Activated CD8-positive, alpha-beta memory T cell treated with anti-CD3 and anti-CD28 coated beads, Interleukin-2, amount 50 U/mL, for 48 hours (primary cell): ENCODE measurements at regions not wholly inside any gene's neighbourhood (a gene's known extent, or its start where the extent isn't known, plus 50 kb on each side); places are given as distances from the start of the nearest gene placed in this dataset.

Experiments used
- DNase-seq: peaks from one replicate; pipeline ENCODE4 v3.0.0-alpha.2; 2020

DNA sequence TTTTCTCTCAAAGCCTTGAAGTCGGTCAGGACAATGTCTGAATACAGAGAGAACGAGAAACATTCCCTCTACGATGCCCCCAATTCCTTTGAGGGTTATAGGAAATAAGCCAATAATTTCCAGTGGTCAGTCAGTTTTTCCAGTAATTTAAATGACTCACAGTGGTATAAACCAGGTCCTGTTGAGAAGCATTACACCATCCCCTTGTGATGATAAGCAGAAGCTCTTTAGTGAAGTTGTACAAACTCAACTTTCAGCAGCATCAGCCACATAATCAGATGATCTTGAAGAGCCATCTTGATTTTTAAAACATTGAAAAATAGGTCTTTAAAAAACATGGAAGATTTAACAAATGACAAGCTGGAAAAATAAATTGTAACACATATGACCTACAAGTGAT, 173.9 kb upstream of the ZNF462 start:
- DNase-seq, result no peak

DNA sequence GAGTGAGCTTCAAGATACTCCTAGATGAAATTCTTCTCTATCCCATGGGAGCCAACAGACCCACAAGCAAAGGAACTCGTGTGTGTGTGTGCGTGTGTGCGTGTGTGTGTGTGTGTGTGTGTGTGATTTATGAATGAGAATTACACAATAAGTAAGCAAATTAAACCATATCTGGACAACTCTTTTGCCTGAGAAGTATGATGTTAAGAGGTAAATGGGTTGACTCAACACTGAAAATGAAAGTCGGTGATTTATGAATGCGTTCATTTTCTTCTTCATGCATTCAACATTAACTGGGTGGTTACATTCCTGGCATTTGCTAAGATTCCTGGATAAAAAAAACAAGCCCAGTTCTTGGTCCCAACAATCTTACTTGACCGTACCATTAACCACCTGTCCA, 171.3 kb upstream of the ZNF462 start:
- DNase-seq, result no peak

- no peak for DNase-seq
These were observed 169.4 kb upstream of the ZNF462 start for GRCh38 chr9:106693558-106693957.

DNA sequence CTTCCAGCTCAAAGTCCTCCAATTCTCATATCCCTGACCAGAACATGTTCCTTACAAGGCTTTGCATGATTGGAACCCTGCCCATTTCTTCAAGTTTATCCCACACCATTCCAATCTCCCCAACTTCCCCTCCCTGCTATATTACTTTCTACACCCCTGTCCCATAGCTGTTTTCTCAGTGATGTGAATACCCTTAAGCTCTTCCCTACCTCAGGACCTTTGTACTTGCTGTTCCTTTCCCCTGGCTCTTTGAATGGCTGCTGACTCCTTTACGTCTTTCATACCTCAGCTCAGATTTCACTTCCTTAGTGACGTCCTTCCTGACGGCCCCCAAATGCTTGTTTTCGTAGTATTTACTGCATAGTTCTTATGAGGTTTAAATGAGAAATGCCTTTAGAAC, 166.2 kb upstream of the ZNF462 start:
- no peak for DNase-seq

DNA sequence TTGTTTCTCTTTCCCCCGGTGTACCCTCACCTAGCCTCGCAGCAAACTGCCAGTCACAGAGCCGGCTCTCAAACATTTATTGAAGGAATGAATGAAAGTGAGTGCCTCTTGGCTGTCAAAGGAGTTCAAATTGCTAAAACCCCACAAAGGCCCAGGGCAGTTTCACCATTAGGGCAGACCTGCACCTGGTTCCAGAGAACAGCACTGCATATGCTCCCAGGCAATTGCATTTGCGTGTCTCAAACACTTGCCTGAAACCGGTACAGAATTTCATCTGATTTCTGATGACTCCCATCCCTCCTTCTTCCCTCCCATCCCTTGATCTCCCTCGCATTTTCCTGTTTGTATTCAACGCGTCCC, 165.6 kb upstream of the ZNF462 start:
- DNase-seq, result no peak

DNA sequence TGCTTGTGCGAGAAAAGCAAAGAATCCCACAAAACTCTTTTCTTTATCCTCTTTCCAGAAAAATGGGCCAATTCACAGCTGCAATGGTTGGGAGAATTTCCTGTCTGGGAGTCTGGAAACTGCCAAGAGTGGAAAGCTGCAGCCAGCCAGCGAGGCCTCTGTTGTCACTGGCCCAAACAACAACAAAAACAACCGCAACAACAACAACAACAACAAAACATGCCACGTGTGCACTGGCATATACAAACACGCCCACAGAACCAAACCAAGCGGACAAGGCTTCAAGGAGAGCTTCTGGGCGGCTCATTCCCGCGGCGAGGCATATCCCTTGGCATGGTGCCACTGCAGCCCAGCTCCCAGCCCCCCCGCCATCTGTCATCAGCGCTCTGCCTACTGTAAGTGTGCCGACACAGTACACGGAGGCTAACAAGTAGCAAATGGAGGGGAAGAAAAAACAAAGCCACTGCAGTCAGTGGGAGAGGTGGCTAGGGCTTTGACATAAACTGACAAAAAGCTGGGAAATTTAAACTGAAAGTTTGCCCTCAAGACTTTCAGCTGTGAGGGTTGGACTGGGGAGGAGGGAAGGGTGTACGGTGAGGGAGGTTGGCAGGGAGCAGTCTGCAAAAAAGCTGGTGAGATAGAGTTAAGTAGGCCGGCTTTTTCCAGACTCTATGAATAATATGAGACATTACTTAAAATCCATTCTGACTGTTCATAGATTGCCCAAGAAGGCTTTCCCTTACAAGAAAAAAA, 165.0 kb upstream of the ZNF462 start:
- DNase-seq, result no peak

- no peak for DNase-seq
These were observed 162.3 kb upstream of the ZNF462 start for GRCh38 chr9:106700676-106701075.

DNA sequence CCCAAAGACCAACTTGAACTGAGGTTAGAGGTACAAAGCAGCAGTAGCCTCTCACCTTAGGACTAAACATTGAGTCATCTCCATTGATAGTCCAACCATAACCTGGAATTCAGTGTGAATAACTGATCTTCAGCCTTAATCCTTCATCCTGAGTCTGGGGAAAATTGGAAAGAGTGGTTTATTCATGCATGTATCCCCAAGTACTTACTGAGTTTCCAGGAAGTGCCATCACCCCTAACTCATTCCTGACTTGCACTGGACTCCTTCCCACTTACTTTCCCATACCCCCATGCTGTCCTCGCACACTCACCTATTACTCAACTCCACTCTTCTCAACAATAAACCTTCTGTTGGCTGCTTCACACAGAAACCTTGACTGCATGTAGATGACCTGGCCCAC, 161.4 kb upstream of the ZNF462 start:
- no peak for DNase-seq

GRCh38 chr9:106704056-106704615, 158.8 kb upstream of the ZNF462 start:
- no peak for DNase-seq

DNA sequence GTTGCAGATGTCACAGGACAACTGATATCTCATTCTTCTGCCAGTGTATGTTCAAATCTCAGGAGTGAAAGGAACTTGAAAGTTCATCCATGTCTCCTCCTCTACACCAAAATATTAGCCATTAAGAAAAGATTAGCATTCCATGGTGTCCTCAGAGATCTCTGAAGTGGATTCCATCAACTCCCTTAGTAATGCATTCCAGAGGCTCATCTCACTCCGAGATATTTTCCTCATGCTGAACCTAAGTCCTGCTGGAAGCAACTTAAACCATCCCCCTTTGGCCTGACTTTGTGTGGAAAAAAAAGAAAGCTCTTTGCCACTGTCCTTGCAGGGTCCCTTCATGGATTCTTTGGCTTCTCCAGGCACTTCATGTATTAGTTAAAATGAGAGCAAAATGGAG, 155.7 kb upstream of the ZNF462 start:
- no peak for DNase-seq

DNA sequence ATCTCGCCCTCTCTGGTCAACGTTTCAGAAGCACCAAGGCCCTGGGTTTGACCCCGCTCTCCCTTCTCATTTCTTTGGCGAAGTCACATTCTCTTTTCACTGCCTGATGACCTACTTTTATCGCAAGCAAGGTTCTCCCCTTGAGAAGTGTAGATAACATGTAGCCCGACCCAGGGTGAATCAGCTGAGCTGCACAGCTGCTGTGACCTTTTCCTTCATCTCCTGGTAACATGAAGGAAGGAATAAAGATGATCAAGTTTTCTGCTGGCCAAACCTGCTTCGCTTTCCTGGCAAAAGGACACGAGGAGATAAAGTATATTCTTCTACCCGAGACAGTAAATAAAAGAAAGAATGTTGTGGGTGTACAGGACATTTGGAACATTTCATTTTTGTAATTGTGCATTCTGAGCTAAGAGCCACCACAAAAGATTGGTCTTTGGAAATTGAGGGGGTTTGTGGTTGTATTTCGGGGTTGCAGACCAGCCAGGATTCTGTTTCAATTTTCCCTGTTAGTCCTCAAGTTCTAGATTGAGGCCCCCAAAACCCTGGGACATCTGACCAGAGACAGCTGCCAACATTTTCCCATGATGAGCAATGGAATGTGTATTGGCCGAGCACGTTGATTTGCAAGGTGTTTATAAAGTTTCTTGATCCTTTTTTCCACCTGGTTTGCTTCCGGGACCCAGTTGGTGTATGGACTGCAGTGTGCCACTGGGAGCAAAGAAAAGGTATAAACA, 155.1 kb upstream of the ZNF462 start:
- DNase-seq, result no peak

- DNase-seq, result no peak
These were observed 154.4 kb upstream of the ZNF462 start for GRCh38 chr9:106708475-106709146.

DNA sequence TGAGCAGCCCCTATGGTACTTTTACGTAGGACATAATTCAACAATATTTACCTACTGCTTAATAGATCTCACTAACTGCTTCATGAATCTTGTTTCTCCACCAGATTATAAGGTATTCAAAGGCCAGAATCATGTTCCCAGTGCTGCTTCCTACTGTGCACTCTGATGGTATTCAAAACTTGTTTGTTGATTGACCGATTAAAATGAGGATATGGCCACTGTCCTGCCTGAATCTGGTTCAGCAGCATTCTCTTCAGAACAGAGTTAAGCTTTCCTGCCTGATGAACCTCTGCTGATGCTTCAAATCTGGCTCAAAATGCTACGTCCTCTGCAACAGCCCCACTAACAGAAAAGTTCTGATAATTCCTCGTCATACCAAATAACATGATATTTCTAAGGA, 150.7 kb upstream of the ZNF462 start:
- DNase-seq, result no peak

GRCh38 chr9:106713206-106713605, 149.8 kb upstream of the ZNF462 start:
- DNase-seq, result no peak

DNA sequence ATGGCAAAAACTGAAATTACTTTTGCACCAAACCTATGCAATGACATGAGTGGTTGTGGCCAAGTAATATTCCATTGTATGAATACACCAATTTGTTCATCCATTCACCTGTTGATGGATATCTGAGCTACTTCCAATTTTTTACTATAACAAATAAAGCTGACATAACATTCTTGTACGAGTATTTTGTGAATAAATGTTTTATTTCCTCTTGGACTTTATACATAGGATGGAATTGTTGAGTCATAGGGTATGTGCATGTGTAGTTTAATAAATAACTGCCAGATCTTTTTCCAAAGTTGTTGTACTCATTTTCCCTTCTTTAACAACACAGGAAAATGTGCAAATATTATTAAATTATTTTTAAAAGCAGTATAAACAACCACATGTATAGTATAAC, 146.1 kb upstream of the ZNF462 start:
- DNase-seq, result no peak

GRCh38 chr9:106717686-106718085, 145.3 kb upstream of the ZNF462 start:
- DNase-seq, result no peak

DNA sequence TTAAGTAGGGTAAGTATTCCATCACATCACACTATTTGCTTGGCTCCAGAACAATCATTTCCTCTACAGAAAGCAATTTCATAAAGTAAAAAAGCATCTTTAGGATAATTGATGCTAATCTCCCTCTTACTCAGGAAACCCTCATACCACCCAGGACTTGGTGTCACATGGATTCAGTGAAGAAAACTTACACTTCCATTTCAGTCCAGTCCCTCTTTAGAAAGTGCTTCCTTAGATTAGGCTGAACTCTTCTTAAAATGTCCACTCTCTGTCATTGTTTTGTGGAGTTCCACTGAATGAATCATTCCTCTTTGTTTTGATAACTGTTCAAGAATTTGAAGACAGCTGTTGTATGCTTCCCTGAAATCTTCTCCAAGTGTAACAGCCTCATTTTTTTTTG, 144.0 kb upstream of the ZNF462 start:
- DNase-seq, result no peak

DNA sequence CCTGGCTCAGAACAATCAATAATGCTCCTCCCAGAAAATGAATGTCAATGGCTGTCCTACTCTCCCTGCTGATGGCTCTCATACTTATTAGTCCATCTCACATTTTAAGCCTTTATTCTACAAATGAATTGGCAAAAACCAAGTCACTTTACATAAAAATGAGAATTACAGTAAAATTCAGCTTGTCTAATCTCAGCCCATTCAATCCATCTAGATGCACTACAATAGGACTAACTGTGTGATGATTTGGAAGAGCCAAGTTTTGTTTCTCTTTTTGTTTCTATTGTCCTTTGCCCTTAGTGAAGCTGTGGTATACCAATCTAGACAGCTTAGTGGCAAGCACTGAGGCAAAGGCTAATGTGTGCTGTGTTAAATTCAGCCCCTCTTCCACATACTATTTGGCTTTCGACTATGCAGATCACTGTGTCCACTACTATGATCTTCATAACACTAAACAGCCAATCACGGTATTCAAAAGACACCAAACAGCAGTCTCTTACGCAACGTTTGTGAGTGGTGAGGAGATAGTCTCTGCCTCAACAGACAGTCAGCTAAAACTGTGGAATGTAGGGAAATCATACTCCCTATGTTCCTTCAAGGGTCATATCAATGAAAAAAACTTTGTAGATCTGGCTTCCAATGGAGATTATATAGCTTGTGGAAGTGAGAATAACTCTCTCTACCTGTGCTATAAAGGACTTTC, 140.8 kb upstream of the ZNF462 start:
- DNase-seq, result no peak

DNA sequence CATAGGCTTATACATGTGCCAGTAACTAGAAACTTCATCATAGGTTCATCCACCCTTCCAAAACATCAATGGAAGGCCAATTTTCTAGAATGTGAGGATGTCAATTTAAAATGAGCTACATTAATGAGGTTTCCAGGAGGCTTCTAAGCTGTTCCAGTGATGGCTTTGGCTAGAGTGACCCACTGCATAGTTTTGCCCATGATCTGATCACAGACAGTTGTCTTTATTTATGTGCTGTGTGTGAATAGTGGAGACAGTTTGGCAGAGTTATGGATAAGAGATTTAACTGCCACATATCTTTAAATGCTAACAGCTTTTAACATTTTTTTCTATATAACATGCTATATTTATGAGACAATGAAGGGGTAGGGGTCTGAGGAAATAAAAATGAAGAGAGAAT, 139.0 kb upstream of the ZNF462 start:
- DNase-seq, result no peak

DNA sequence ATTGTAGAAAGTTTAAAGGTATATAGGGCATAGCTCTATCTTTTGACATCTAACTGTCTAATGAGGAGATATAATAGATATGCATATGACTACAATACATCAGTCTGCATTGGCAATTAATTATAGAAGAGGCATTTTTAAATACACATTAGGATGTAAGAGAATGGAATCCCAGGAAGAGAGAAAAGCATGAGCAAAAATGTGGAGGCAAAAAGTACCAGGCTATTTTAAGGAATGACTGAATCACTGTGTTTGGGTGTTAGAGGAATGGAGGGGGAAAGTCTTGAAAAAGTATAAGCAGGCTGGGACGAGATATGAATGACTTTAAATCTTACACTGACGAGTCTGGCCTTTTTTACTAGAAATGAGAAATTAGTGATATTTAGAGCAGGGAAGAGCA, 138.4 kb upstream of the ZNF462 start:
- DNase-seq, result no peak

DNA sequence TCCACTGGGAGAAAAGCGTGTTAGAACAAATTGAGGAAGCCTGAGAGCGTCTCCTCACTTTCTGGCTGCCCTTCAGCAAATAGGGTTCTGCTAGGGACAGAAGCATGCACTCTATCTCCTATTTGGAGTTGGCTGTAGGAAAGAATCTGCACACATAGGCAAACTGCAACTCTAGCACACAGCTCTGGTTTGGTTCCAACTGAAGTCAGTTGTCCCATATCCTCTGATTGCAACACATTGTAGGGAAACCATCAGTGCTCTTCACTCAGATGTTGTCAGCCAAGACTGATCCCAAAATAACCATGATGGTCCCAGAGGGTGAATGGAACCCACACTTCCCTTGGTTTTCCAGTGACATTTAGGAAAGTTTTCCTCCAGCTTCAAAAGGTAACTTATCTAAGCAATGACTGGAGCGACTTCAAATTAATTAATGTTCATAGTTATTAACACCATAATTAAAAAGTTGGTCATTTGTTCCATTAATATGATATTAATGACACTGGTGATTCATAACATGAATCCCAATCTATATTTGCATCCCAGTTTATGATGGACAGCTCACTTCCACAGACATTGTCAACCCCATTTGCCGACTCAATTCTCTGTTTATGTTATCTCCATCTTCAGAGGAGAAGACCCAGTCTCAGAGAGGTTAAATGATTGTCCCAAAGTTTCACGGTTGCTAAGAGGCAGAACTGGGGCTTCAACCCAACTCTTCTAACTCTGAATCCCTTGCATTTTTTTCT, 136.7 kb upstream of the ZNF462 start:
- no peak for DNase-seq

DNA sequence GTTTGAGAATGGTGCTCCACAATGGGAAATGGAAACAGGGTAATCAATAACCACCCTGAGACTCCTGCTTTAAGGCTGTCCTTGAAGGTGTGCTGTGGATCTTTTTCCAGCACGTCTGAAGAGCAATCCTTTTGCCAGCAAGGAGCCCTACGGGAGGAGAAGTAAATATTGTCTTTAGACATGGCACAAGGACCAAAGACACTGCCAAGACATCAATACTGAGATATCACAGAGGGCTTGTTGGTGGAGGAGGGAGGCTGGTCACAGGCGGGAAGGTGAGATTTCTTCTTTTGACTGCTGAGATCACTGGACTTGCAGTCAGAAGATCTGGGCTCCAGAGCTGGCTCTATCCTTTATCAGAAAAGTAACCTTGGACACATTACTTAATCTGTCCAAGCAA, 135.0 kb upstream of the ZNF462 start:
- no peak for DNase-seq

- no peak for DNase-seq
These were observed 134.1 kb upstream of the ZNF462 start for GRCh38 chr9:106728860-106729259.
